ENCODE measurements at regions not wholly inside any gene's neighbourhood (a gene's known extent, or its start where the extent isn't known, plus 50 kb on each side); places are given as distances from the start of the nearest gene placed in this dataset.

DNA sequence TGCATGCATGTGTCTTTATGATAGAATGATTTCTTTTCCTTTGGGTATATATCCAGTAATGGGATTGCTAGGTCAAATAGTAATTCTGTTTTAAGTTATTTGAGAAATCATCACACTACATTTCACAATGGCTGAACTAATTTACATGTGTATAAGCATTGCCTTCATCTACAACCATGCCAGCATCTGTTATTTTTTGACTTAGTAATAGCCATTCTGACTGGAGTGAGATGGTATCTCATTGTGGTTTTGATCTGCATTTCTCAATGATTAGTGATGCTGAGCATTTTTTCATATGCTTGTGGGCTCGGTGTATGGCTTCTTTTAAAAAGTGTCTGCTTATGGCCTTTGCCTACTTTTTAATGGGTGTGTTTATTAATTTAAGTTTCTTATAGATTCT is 102.3 kb upstream of the CCDC112 start:
- TF ChIP-seq POLR2AphosphoS5 (IDR thresholded peaks at IDR 0.05; ENCODE audit: borderline replicate concordance, low read depth, low read length): no peak
- no peak for TF ChIP-seq EZH2 (IDR thresholded peaks at IDR 0.05)
